HG03064 (cell line): ENCODE measurements at regions not wholly inside any gene's neighbourhood (a gene's known extent, or its start where the extent isn't known, plus 50 kb on each side); places are given as distances from the start of the nearest gene placed in this dataset.
A peak's percentile ranks its signal among the peaks of the same experiment; 100 is the strongest.

Experiments
- ATAC-seq: cut with Tn5 transposase; IDR thresholded peaks from one replicate; pipeline ENCODE4 v1.9.1; 2021; ENCODE audit warnings: low read depth; ENCODE audit not compliant: unreplicated experiment

- no peak for ATAC-seq
Measured at GRCh38 chr13:39159393-39159792, 121.1 kb downstream of the NHLRC3 start.

GRCh38 chr13:39159846-39160370 lies 121.7 kb downstream of the NHLRC3 start:
- no peak for ATAC-seq

- ATAC-seq, result no peak
Measured at GRCh38 chr13:39167018-39167417, 128.8 kb downstream of the NHLRC3 start.

GRCh38 chr13:39170711-39171110 lies 132.5 kb downstream of the NHLRC3 start:
- ATAC-seq, result no peak

- ATAC-seq, result no peak
Measured at GRCh38 chr13:39185326-39185725, 147.1 kb downstream of the NHLRC3 start.

GRCh38 chr13:39186205-39186875 lies 148.1 kb downstream of the NHLRC3 start:
- no peak for ATAC-seq

- ATAC-seq, result no peak
Measured at GRCh38 chr13:39189778-39190177, 151.5 kb downstream of the NHLRC3 start.

GRCh38 chr13:39196965-39197646 lies 158.8 kb downstream of the NHLRC3 start:
- ATAC-seq, result peak; percentile 65

- no peak for ATAC-seq
Measured at GRCh38 chr13:39197647-39198007, 159.4 kb downstream of the NHLRC3 start.

- no peak for ATAC-seq
Measured at GRCh38 chr13:39200249-39200910, 162.1 kb downstream of the NHLRC3 start.

GRCh38 chr13:39201180-39201579 lies 162.9 kb downstream of the NHLRC3 start:
- no peak for ATAC-seq

GRCh38 chr13:39202746-39203145 lies 164.5 kb downstream of the NHLRC3 start:
- ATAC-seq, result no peak

- ATAC-seq, result no peak
Measured at GRCh38 chr13:39208636-39209035, 170.4 kb downstream of the NHLRC3 start.

- no peak for ATAC-seq
Measured at GRCh38 chr13:39209731-39210531, 171.7 kb downstream of the NHLRC3 start.

GRCh38 chr13:39210961-39211534 lies 172.8 kb downstream of the NHLRC3 start:
- ATAC-seq, result no peak

GRCh38 chr13:39215971-39216370 lies 177.7 kb downstream of the NHLRC3 start:
- ATAC-seq, result no peak

GRCh38 chr13:39217471-39217870 lies 179.2 kb downstream of the NHLRC3 start:
- no peak for ATAC-seq

GRCh38 chr13:39224671-39225240 lies 186.5 kb downstream of the NHLRC3 start:
- no peak for ATAC-seq

GRCh38 chr13:39225860-39226259 lies 187.6 kb downstream of the NHLRC3 start:
- no peak for ATAC-seq

GRCh38 chr13:39226359-39226758 lies 188.1 kb downstream of the NHLRC3 start:
- no peak for ATAC-seq
